ENCODE measurements at regions not wholly inside any gene's neighbourhood (a gene's known extent, or its start where the extent isn't known, plus 50 kb on each side); places are given as distances from the start of the nearest gene placed in this dataset.

- TF ChIP-seq CREB5 (CRISPR knock-in tag; IDR thresholded peaks at IDR 0.05; ENCODE audit: low read depth): no peak
- no peak for TF ChIP-seq ZFP30 (CRISPR knock-in tag; IDR thresholded peaks at IDR 0.05)
Measured at GRCh38 chr13:37997641-37998040, 128.1 kb upstream of the TRPC4 start (continued).

GRCh38 chr13:37995092-37995491 is 125.5 kb upstream of the TRPC4 start:
- peak; percentile 30; the same call in 1 of the 3 replicates for ATAC-seq
- TF ChIP-seq CSDC2 (CRISPR knock-in tag; IDR thresholded peaks at IDR 0.05) (no peak), PATZ1 (CRISPR knock-in tag; IDR thresholded peaks at IDR 0.05; ENCODE audit: borderline replicate concordance) (no peak), ZNF70 (CRISPR knock-in tag; IDR thresholded peaks at IDR 0.05) (no peak), CREB5 (CRISPR knock-in tag; IDR thresholded peaks at IDR 0.05; ENCODE audit: low read depth) (no peak), GLIS3 (CRISPR knock-in tag; IDR thresholded peaks at IDR 0.05) (no peak), ESRRG (CRISPR knock-in tag; IDR thresholded peaks at IDR 0.05) (no peak), BACH2 (CRISPR knock-in tag; IDR thresholded peaks at IDR 0.05; ENCODE audit: borderline replicate concordance) (no peak), TSHZ2 (CRISPR knock-in tag; IDR thresholded peaks at IDR 0.05) (no peak), ARNTL (CRISPR knock-in tag; IDR thresholded peaks at IDR 0.05; ENCODE audit: borderline replicate concordance, low read depth) (no peak), ZFP3 (CRISPR knock-in tag; IDR thresholded peaks at IDR 0.05) (no peak)

DNA sequence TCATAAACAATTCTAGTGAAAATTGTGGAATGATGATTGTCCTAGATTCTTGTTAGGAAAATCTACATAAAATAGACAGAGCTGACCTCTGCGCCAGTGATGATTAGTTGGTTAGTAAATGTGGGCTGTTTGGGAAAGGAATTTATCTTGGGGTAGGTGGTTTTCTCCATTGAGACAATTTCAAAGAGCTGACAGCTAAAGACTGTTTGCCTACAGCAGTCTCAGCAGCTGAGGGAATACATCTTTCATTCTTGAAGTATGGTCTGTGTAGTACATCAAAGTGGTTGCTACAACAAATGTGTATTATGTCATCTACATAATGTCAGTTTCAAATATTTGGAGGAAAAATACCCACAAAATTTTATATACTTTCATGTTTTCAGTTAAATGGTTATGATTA is 117.2 kb upstream of the TRPC4 start:
- ATAC-seq: no peak
- TF ChIP-seq ZC3H10 (CRISPR knock-in tag; IDR thresholded peaks at IDR 0.05): no peak
- no peak for TF ChIP-seq SNAI2 (CRISPR knock-in tag; IDR thresholded peaks at IDR 0.05)
- no peak for TF ChIP-seq ZFP30 (CRISPR knock-in tag; IDR thresholded peaks at IDR 0.05)
- no peak for TF ChIP-seq PPARA (CRISPR knock-in tag; IDR thresholded peaks at IDR 0.05; ENCODE audit: borderline replicate concordance)
- no peak for TF ChIP-seq CSDC2 (CRISPR knock-in tag; IDR thresholded peaks at IDR 0.05)

GRCh38 chr13:37985281-37985680 is 115.7 kb upstream of the TRPC4 start:
- TF ChIP-seq TSHZ2 (CRISPR knock-in tag; IDR thresholded peaks at IDR 0.05) (no peak), OSR1 (CRISPR knock-in tag; IDR thresholded peaks at IDR 0.05) (no peak), GLIS3 (CRISPR knock-in tag; IDR thresholded peaks at IDR 0.05) (no peak), ZNF8 (CRISPR knock-in tag; IDR thresholded peaks at IDR 0.05) (no peak), ZFP30 (CRISPR knock-in tag; IDR thresholded peaks at IDR 0.05) (no peak), ZNF565 (CRISPR knock-in tag; conservative IDR thresholded peaks at IDR 0.05; ENCODE audit: low read depth) (no peak)
- no peak for ATAC-seq
